ENCODE measurements at regions not wholly inside any gene's neighbourhood (a gene's known extent, or its start where the extent isn't known, plus 50 kb on each side); places are given as distances from the start of the nearest gene placed in this dataset.
A peak's percentile ranks its signal among the peaks of the same experiment; 100 is the strongest.

GRCh38 chr12:19938491-19938890 is 429.8 kb upstream of the PDE3A start:
- Mint-ChIP-seq H3K9me3 (no peaks in the 10 kb centered on the region), H3K4me3 (no peak overlapping the region), H3K27me3 (no peaks in the 10 kb centered on the region), H3K27ac (no peak overlapping the region), H3K4me1 (no peaks in the 10 kb centered on the region), H3K36me3 (ENCODE audit: low read depth) (no peaks in the 10 kb centered on the region)
- no peak for DNase-seq
- intact Hi-C loops (cut with micrococcal nuclease), result no loop called here

DNA sequence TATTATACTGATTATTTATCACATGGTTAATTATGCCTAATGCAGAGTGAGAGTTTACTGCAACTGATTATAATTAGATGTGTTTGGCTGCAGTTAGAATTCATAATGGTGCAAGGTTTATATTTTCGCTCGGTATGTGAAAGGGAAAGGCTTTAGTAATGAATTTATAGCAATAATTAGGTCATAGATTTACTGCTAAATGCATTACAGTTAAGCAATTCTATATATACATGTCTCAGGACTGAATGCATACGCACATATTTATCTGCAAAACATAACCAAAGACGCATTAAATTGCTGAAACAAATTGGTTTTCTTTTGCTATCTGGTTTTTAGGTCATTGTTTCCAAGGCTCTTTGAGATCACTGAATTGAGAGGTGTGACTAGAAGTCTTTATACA is 428.1 kb upstream of the PDE3A start:
- no peaks in the 10 kb centered on the region for H3K27me3 Mint-ChIP-seq
- H3K36me3 Mint-ChIP-seq (ENCODE audit: low read depth), result no peaks in the 10 kb centered on the region
- no peaks in the 10 kb centered on the region for H3K4me1 Mint-ChIP-seq
- no peak overlapping the region for H3K27ac Mint-ChIP-seq
- H3K4me3 Mint-ChIP-seq, result no peak overlapping the region
- intact Hi-C loops (cut with micrococcal nuclease), result no loop called here
- no peaks in the 10 kb centered on the region for H3K9me3 Mint-ChIP-seq
- peak; percentile 1 for DNase-seq

DNA sequence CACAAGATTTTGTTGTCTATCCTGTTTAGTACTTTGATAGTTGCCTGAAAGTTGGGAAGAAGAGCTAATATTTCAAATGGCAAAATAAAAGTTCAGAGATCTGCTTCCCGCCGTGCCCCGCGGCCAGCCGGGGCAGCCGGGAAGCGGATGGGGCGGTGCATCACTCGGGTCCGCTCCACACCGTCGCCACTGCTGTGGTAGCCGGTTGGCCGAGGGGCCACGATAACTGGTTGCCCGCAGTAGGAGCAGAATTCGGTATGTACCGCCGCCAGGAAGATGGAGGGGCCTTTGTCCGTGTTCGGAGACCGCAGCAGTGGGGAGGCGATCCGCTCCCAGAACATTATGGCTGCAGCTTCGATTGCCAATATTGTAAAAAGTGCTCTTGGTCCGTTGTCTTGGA is 427.2 kb upstream of the PDE3A start:
- H3K4me1 Mint-ChIP-seq, result no peaks in the 10 kb centered on the region
- no peaks in the 10 kb centered on the region for H3K27me3 Mint-ChIP-seq
- H3K4me3 Mint-ChIP-seq, result no peak overlapping the region
- H3K36me3 Mint-ChIP-seq (ENCODE audit: low read depth), result no peaks in the 10 kb centered on the region
- H3K27ac Mint-ChIP-seq, result no peak overlapping the region
- intact Hi-C loops (cut with micrococcal nuclease), result no loop called here
- no peaks in the 10 kb centered on the region for H3K9me3 Mint-ChIP-seq
- peak; percentile 44 for DNase-seq

GRCh38 chr12:19945559-19946435 is 422.5 kb upstream of the PDE3A start:
- H3K27ac Mint-ChIP-seq, result no peak overlapping the region
- H3K36me3 Mint-ChIP-seq (ENCODE audit: low read depth), result no peaks in the 10 kb centered on the region
- no peaks in the 10 kb centered on the region for H3K4me1 Mint-ChIP-seq
- H3K27me3 Mint-ChIP-seq, result no peaks in the 10 kb centered on the region
- no peaks in the 10 kb centered on the region for H3K9me3 Mint-ChIP-seq
- DNase-seq, result no peak
- no peak overlapping the region for H3K4me3 Mint-ChIP-seq
- intact Hi-C loops (cut with micrococcal nuclease), result no loop called here

- Mint-ChIP-seq H3K27me3 (no peaks in the 10 kb centered on the region), H3K27ac (no peak overlapping the region), H3K4me1 (no peaks in the 10 kb centered on the region), H3K36me3 (ENCODE audit: low read depth) (no peaks in the 10 kb centered on the region), H3K9me3 (no peaks in the 10 kb centered on the region), H3K4me3 (no peak overlapping the region)
- intact Hi-C loops (cut with micrococcal nuclease), result no loop called here
- no peak for DNase-seq
Measured at GRCh38 chr12:19946550-19946949, 421.8 kb upstream of the PDE3A start.

GRCh38 chr12:19947344-19947743 is 421.0 kb upstream of the PDE3A start:
- Mint-ChIP-seq H3K9me3 (no peaks in the 10 kb centered on the region), H3K27ac (no peak overlapping the region)

DNA sequence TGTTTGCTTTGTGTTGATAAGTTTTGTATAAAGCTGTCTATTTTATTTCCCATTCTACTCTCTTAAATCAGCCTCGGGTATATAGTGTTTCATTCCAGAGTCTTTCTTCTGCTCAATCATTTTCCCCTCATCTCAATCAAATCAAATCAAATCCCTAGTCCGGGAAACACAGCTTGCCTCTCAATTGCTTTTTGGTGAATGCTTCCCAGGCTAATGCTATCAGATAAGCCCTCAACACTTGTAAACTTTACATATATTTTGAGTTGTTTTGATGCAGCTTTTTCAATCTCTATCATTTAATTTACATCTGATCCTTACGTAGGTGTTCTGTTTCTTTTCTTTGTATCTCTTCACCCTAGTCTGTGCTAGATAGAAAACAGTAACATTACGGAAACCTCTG is 416.7 kb upstream of the PDE3A start:
- Mint-ChIP-seq H3K27ac (no peak overlapping the region), H3K36me3 (ENCODE audit: low read depth) (no peaks in the 10 kb centered on the region), H3K27me3 (no peaks in the 10 kb centered on the region), H3K4me3 (no peak overlapping the region), H3K4me1 (no peaks in the 10 kb centered on the region), H3K9me3 (no peaks in the 10 kb centered on the region)
- DNase-seq, result no peak
- intact Hi-C loops (cut with micrococcal nuclease), result no loop called here

More at GRCh38 chr12:19947344-19947743, 421.0 kb upstream of the PDE3A start:
- Mint-ChIP-seq H3K36me3 (ENCODE audit: low read depth) (no peaks in the 10 kb centered on the region), H3K27me3 (no peaks in the 10 kb centered on the region), H3K4me1 (no peaks in the 10 kb centered on the region), H3K4me3 (no peak overlapping the region)
- DNase-seq, result no peak
- intact Hi-C loops (cut with micrococcal nuclease), result no loop called here

DNA sequence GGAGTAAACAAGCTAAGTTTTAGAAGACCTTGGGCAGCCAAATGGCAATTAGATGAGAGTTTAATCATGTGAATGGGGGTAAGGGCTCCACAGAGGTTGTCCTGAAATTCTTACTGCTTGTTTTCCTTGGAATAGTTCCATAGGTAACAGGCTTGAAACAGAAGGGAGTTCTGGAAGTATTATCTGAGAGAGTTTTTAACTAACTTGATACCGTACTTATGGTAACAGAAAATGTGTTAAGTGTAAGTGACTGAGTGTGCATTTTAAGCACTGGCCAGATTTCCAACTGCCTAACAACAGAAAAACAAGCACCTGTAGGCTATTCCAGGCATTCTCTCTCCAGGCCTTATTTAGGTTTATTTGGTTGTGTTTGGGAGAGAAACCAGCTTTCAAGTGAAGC is 414.6 kb upstream of the PDE3A start:
- intact Hi-C loops (cut with micrococcal nuclease), result no loop called here
- Mint-ChIP-seq H3K4me3 (no peak overlapping the region), H3K36me3 (ENCODE audit: low read depth) (no peaks in the 10 kb centered on the region), H3K27ac (no peak overlapping the region), H3K9me3 (no peaks in the 10 kb centered on the region), H3K4me1 (no peaks in the 10 kb centered on the region), H3K27me3 (no peaks in the 10 kb centered on the region)
- DNase-seq, result no peak

GRCh38 chr12:19954163-19954562 is 414.2 kb upstream of the PDE3A start:
- Mint-ChIP-seq H3K27me3 (no peaks in the 10 kb centered on the region), H3K9me3 (no peaks in the 10 kb centered on the region), H3K27ac (no peak overlapping the region), H3K36me3 (ENCODE audit: low read depth) (no peaks in the 10 kb centered on the region), H3K4me3 (no peak overlapping the region), H3K4me1 (no peaks in the 10 kb centered on the region)
- intact Hi-C loops (cut with micrococcal nuclease), result no loop called here
- no peak for DNase-seq

DNA sequence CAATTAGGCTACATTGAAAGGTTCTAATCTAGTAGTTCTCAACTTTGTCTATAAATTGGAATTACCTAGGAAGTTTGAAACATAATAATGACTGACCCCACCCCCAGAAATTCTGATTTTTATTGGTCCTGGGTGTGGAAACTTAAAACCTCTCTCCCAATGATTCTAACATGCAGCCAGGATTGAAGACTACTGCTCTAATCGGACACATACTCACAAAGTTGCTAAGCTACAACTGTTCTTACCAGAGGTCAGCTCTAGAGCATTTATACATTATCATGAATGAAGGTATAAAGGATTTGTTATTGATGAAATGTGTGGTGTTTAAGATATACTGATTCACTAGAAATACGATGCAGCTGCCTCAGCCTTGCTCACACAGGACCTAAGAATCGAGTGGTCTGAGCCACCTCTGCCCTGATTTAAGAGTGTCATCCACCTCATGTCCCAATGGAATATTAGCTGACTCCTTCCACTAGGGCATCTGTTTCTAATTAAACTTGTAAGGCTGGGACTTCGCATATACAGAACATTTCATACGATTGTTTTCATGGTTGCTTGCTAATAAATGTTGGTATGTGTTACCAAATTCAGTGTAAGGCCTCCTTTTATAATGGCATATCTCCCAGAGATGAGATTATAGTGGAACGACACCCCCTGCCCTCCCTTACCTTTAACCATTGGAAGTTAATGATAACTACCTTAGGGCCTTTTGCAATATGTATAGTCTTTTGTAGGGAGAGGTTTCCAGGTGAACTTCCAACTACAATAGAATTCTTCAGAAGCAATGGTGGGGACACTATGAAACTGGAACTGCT is 410.8 kb upstream of the PDE3A start:
- no peaks in the 10 kb centered on the region for H3K4me1 Mint-ChIP-seq
- H3K36me3 Mint-ChIP-seq (ENCODE audit: low read depth), result no peaks in the 10 kb centered on the region
- no peak overlapping the region for H3K4me3 Mint-ChIP-seq
- no peak for DNase-seq
- intact Hi-C loops (cut with micrococcal nuclease), result no loop called here
- H3K27me3 Mint-ChIP-seq, result no peaks in the 10 kb centered on the region
- H3K27ac Mint-ChIP-seq, result no peak overlapping the region
- no peaks in the 10 kb centered on the region for H3K9me3 Mint-ChIP-seq

DNA sequence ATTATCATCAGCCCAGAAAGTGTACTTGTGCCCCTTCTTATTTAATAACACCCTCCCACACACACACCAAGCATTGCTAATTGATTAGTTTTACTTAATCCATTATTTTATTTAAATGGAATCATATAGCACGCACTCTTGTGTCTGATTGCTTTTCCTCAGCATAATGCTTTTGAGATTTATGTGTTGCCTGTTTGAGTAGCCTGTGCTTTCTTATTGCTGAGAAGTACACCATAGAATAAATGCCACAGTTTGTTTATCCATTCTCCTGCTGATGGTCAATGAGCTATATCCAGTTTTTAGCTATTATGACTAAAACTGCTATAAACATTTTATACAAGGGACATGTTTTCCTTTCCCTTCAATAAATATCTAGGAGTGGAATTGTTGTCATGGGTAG is 409.9 kb upstream of the PDE3A start:
- Mint-ChIP-seq H3K4me1 (no peaks in the 10 kb centered on the region), H3K27ac (no peak overlapping the region), H3K9me3 (no peaks in the 10 kb centered on the region), H3K4me3 (no peak overlapping the region), H3K27me3 (no peaks in the 10 kb centered on the region), H3K36me3 (ENCODE audit: low read depth) (no peaks in the 10 kb centered on the region)
- intact Hi-C loops (cut with micrococcal nuclease), result no loop called here
- DNase-seq, result no peak

- intact Hi-C loops (cut with micrococcal nuclease), result no loop called here
- no peaks in the 10 kb centered on the region for H3K36me3 Mint-ChIP-seq (ENCODE audit: low read depth)
- H3K4me1 Mint-ChIP-seq, result no peaks in the 10 kb centered on the region
- no peak overlapping the region for H3K27ac Mint-ChIP-seq
- no peaks in the 10 kb centered on the region for H3K9me3 Mint-ChIP-seq
- no peak overlapping the region for H3K4me3 Mint-ChIP-seq
- DNase-seq, result no peak
- H3K27me3 Mint-ChIP-seq, result no peaks in the 10 kb centered on the region
Measured at GRCh38 chr12:19959353-19959752, 409.0 kb upstream of the PDE3A start.

GRCh38 chr12:19960527-19960926 is 407.8 kb upstream of the PDE3A start:
- Mint-ChIP-seq H3K36me3 (ENCODE audit: low read depth) (no peaks in the 10 kb centered on the region), H3K9me3 (no peaks in the 10 kb centered on the region), H3K4me3 (no peak overlapping the region), H3K27me3 (no peaks in the 10 kb centered on the region), H3K4me1 (no peaks in the 10 kb centered on the region), H3K27ac (no peak overlapping the region)
- no peak for DNase-seq
- intact Hi-C loops (cut with micrococcal nuclease), result no loop called here

DNA sequence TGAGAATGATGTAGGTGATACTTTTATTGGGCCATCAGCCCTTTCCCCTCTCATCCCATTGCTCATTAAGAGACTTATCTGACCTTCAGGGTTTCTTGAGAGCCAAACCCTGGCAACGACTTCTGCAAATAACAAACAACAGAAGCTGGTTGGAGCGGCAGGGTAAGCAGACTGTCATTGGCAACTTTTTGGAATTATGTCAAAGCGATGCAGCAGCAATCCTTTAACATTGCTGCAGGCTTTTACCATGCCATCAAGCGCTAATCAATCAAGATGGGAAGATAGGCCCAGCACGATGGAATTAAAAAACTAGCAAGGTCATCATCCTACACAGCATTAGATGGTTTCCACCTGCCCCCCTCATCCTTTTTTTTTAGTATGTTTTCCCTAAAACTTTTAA is 406.1 kb upstream of the PDE3A start:
- intact Hi-C loops (cut with micrococcal nuclease), result no loop called here
- Mint-ChIP-seq H3K27me3 (no peaks in the 10 kb centered on the region), H3K4me3 (no peak overlapping the region), H3K36me3 (ENCODE audit: low read depth) (no peaks in the 10 kb centered on the region), H3K27ac (no peak overlapping the region), H3K4me1 (no peaks in the 10 kb centered on the region), H3K9me3 (peaks cover 4% of the 10 kb centered on the region)
- DNase-seq, result no peak
